ENCODE measurements at regions not wholly inside any gene's neighbourhood (a gene's known extent, or its start where the extent isn't known, plus 50 kb on each side); places are given as distances from the start of the nearest gene placed in this dataset.

- no peak for TF ChIP-seq CTCF (IDR thresholded peaks at IDR 0.05)
- TF ChIP-seq POLR2A (IDR thresholded peaks at IDR 0.05): no peak
Observed at GRCh38 chrY:12236399-12236798, 464.6 kb upstream of the USP9Y start.
